Ishikawa (cell line): ENCODE measurements at regions not wholly inside any gene's neighbourhood (a gene's known extent, or its start where the extent isn't known, plus 50 kb on each side); places are given as distances from the start of the nearest gene placed in this dataset.

Experiments used
- CEBPB ChIP-seq: IDR thresholded peaks from 2 replicates; pipeline ENCODE4 v1.6.1; 2012
- CREB1 ChIP-seq: IDR thresholded peaks from 2 replicates; pipeline ENCODE4 v1.6.1; 2012; ENCODE audit warnings: low read depth
- EGR1 ChIP-seq: IDR thresholded peaks from 2 replicates; pipeline ENCODE4 v1.6.1; 2012
- EP300 ChIP-seq: IDR thresholded peaks from 2 replicates; pipeline ENCODE4 v1.6.1; 2012; ENCODE audit warnings: borderline replicate concordance
- FOXM1 ChIP-seq: IDR thresholded peaks from 2 replicates; pipeline ENCODE4 v1.6.1; 2012; ENCODE audit warnings: low read depth, borderline replicate concordance
- MAX ChIP-seq: IDR thresholded peaks from 2 replicates; pipeline ENCODE4 v1.6.1; 2012
- NFIC ChIP-seq: IDR thresholded peaks from 2 replicates; pipeline ENCODE4 v1.6.1; 2012
- RAD21 ChIP-seq: IDR thresholded peaks from 2 replicates; pipeline ENCODE4 v1.6.1; 2012; ENCODE audit warnings: low read depth
- REST ChIP-seq: IDR thresholded peaks from 2 replicates; pipeline ENCODE4 v1.6.1; 2012; ENCODE audit warnings: low read depth, mild to moderate bottlenecking
- TAF1 ChIP-seq: IDR thresholded peaks from 2 replicates; pipeline ENCODE4 v1.6.1; 2012; ENCODE audit warnings: low read depth, mild to moderate bottlenecking
- TCF12 ChIP-seq: IDR thresholded peaks from 2 replicates; pipeline ENCODE4 v1.6.1; 2012; ENCODE audit warnings: low read depth
- TEAD4 ChIP-seq: IDR thresholded peaks from 2 replicates; pipeline ENCODE4 v1.6.1; 2012
- USF1 ChIP-seq: IDR thresholded peaks from 2 replicates; pipeline ENCODE4 v1.6.1; 2012
- YY1 ChIP-seq: IDR thresholded peaks from 2 replicates; pipeline ENCODE4 v1.6.1; 2012; ENCODE audit warnings: low read depth
- ZBTB7A ChIP-seq: IDR thresholded peaks from 2 replicates; pipeline ENCODE4 v1.6.1; 2012; ENCODE audit warnings: low read depth

- TF ChIP-seq CEBPB, result no peak
- no peak for TF ChIP-seq TCF12
- no peak for TF ChIP-seq RAD21
These were observed 1139.3 kb downstream of the DIAPH3 start for GRCh38 chr13:59024434-59024833.

- TF ChIP-seq EP300 (no peak), REST (no peak), CEBPB (no peak), YY1 (no peak), MAX (no peak), CREB1 (no peak), NFIC (no peak)
These were observed 1129.5 kb downstream of the DIAPH3 start for GRCh38 chr13:59034198-59034597.

- TF ChIP-seq YY1 (no peak), NFIC (no peak), USF1 (no peak), ZBTB7A (no peak), CEBPB (no peak), TEAD4 (no peak), FOXM1 (no peak), CREB1 (no peak), TAF1 (no peak), RAD21 (no peak), MAX (no peak), TCF12 (no peak), EP300 (no peak), REST (no peak), EGR1 (no peak)
These were observed 1124.9 kb downstream of the DIAPH3 start for GRCh38 chr13:59038824-59039223.

GRCh38 chr13:59043016-59043415 lies 1120.7 kb downstream of the DIAPH3 start:
- TF ChIP-seq TEAD4, result no peak
- no peak for TF ChIP-seq EGR1
- TF ChIP-seq RAD21, result no peak
- no peak for TF ChIP-seq CEBPB

- no peak for TF ChIP-seq TCF12
- TF ChIP-seq MAX, result no peak
- no peak for TF ChIP-seq TEAD4
- TF ChIP-seq TAF1, result no peak
- no peak for TF ChIP-seq CREB1
- TF ChIP-seq YY1, result no peak
- TF ChIP-seq NFIC, result no peak
- TF ChIP-seq CEBPB, result no peak
- no peak for TF ChIP-seq EP300
- no peak for TF ChIP-seq REST
- TF ChIP-seq EGR1, result no peak
- no peak for TF ChIP-seq RAD21
- TF ChIP-seq FOXM1, result no peak
- TF ChIP-seq USF1, result no peak
- no peak for TF ChIP-seq ZBTB7A
These were observed 1116.2 kb downstream of the DIAPH3 start for GRCh38 chr13:59047546-59047945.
